GM04503 (cell line): ENCODE measurements at regions not wholly inside any gene's neighbourhood (a gene's known extent, or its start where the extent isn't known, plus 50 kb on each side); places are given as distances from the start of the nearest gene placed in this dataset.
"Not testable (repeated sequence)": the region's sequence is repeated elsewhere in the genome, so short reads cannot be mapped to it uniquely, and the experiment has no call there.

Experiments used
- DNase-seq: peaks from one replicate; pipeline ENCODE4 v3.0.0-alpha.2; 2012; ENCODE audit warnings: low read depth

DNA sequence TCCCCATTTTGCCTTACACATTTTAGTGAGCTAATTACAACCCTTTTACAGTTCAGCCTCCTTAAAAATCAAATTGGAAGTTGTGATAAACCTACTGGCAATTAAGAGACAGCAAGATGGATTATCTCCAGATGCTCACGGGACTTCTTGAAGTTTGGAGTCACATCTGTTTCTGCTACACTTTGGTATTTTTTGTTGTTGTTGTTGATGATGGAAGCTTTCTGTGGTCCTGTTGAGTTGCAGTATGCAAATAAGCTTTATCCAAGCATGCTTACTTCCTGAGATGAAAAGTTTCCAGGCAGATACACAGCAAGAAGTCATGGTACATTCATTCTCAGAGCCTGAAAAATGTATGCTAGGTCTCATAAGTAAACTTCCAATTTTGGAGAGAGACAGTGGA, 670.0 kb upstream of the AMOT start:
- no peak for DNase-seq

- no peak for DNase-seq
Measured at GRCh38 chrX:113492895-113493294, 652.3 kb upstream of the AMOT start.

DNA sequence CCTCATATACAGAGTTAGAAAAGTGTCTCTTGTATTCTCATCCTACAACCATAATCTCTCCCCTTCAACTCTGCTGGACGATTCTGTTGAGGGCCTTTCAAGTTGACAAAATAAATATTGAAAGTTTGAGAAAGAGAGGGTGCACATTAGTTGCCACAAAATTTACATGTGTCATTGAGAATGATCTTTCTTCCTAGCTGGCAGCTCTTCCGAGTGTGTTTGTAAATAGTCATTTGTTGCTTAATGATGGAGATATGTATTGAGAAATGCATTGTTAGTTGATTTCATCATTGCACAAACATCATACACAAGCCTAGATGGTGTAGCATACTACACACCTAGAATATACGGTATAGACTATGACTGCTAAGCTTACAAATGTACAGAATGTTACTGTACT, 632.8 kb upstream of the AMOT start:
- no peak for DNase-seq

GRCh38 chrX:113473015-113473414, 632.4 kb upstream of the AMOT start:
- DNase-seq = peak; percentile 27

- DNase-seq = no peak
Measured at GRCh38 chrX:113470166-113470565, 629.5 kb upstream of the AMOT start.

- DNase-seq = no peak
Measured at GRCh38 chrX:113457719-113458118, 617.1 kb upstream of the AMOT start.

- no peak for DNase-seq
Measured at GRCh38 chrX:113455582-113455981, 615.0 kb upstream of the AMOT start.

- no peak for DNase-seq
Measured at GRCh38 chrX:113429011-113429410, 588.4 kb upstream of the AMOT start.

GRCh38 chrX:113422323-113422722, 581.7 kb upstream of the AMOT start:
- DNase-seq = no peak

DNA sequence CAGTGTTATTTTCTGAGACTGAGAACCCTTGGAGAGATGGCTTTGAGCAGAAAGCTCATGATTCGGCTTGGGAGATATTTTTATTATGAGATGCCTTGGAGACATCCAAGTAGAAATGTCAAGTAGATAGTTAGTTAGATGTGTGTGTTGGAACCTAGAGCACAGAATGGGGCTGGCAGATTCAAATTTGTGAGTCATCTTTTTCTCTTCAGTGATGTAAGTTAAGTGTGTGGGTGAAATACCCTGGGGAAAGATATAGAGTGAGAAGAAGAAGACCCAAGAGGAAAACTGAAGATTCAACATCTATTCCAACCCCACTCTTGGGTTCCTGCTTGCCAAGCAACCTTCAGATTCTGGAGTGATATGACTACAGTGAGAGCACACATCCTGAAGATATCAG, 580.8 kb upstream of the AMOT start:
- DNase-seq = no peak

DNA sequence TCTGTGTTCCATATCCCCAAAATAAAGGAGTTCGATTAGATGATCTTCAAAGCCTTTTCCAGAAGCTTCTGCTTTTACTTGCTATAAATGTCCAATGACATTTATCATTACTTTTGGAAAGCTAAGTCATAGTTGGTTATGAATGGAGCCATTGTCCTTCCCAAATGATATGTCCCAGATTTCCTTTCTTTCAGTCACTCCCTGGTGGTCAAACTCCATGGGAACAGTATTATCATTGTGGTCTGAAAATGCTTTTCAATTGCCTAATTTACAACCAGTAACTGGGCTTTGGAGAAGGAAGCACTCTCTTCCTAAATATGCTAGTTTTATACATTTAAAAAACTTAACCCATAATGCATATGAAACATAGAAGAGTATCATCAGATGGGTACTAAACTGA, 571.5 kb upstream of the AMOT start:
- no peak for DNase-seq

GRCh38 chrX:113408843-113409242, 568.2 kb upstream of the AMOT start:
- DNase-seq = no peak

GRCh38 chrX:113400193-113400704, 559.6 kb upstream of the AMOT start:
- no peak for DNase-seq

DNA sequence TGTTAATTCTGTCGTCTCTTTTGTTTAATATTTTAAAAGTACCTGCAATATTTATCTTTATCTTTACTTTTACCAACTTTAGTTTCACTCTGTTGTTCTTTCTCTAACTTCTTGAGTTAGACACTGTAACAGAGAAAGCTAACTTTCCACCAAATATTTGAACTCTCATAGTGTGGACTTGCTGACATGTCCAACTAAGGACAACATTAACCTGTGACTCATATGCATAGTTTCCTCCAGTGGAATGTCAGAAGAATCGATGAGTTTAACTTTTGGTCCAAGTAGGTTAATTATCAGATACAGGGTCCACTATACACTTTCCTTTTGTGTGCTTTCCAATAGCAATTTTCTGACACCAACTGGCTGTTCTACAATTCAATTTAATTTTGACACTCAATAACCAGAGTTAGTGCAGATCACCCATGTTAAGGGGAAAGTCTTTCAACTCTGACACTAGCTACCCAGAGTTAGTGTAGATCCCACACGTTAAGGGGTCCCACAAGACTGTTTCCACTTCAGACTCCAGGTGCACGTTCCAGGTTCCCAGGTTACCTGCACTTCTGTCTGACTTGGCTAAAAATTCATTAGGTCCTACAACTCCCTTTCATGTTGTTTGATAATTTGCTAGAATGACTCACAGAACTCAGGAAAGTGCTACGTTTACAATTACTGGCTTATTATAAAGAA, 559.0 kb upstream of the AMOT start:
- no peak for DNase-seq

DNA sequence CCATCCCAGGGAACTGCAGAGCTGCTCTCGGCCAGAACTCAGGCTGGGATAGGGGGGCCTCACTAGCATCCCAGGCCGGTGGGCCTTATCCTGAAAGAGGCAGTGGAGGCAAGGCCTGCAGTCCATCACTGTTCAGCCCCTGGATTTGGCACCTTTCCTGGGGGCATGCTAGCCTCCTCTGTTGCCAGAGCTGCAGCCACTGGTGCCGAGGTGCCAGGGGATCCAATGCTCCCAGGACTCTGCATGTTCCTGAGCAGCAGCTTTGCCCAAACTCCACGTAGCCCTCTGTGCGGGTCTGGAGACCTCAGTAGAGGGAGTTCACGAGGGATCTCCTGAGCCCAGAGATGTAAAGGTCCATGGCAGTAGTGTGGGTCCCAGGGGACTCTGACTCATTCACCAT, 551.7 kb upstream of the AMOT start:
- DNase-seq = no peak

- DNase-seq = no peak
Measured at GRCh38 chrX:113391875-113392274, 551.2 kb upstream of the AMOT start.

DNA sequence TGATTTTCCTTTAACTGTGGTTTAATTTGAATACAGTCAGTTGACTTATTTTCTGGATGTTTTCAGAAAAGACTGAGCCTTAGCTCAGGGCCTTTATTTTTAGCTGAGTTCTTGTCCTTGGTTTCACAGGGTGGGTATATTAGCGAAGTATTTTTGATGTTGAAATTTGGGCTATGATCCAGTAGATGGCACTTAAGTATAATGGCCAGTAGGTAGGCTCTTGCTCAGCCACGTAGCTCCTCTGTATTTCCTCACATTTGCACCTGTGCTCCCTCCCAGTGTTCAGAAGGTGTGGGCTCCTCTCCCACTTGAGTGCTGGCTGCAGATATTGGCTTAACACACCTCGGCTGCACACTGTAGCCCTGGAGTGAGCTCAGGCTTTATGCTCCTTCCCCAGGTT, 549.9 kb upstream of the AMOT start:
- DNase-seq = no peak

DNA sequence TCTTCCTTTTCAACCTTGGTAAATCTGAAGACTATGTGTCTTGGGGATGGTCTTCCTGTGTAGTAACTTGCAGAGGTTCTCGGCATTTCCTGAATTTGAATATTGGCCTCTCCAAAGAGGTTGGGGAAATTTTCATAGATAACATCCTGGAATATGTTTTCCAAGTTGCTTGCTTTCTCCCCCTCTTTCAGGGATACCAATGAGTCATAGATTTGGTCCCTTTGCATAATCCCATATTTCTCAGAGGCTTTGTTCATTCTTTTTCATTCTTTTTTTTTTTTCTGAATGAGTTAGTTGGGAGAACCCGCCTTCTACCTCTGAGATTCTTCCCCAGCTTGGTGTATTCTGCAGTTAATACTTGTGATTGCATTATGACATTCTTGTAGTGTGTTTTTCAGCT, 549.2 kb upstream of the AMOT start:
- DNase-seq = no peak

DNA sequence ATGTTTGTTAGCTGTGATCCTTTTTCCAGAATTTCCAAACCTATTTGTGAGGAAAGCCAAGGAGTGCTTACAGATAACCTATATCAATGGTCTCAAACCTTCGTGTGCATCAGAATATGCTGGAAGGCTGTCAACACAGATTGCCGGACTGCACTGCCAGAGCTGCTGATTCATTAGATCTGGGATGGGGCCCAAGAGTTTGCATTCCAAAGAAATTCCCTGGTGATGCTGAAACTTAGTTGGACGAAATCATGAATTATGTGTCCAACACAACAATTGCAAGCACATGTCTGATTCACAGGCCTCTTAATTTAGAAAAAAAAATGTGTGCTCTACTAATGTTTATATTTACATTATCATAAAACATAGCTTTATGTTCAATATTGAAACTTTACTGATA, 544.0 kb upstream of the AMOT start:
- peak; percentile 70 for DNase-seq

DNA sequence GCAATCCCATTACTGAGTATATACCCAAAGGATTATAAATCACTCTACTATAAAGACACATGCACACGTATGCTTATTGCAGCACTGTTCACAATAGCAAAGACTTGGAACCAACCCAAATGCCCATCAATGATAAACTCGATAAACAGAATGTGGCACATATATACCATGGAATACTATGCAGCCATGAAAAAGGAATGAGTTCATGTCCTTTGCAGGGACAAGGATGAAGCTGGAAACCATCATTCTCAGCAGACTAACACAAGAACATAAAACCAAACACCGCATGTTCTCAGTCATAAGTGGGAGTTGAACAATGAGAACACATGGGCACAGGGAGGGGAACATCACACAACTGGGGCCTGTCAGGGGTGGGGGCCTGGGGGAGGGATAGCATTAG, 532.8 kb upstream of the AMOT start:
- not testable (repeated sequence) for DNase-seq

DNA sequence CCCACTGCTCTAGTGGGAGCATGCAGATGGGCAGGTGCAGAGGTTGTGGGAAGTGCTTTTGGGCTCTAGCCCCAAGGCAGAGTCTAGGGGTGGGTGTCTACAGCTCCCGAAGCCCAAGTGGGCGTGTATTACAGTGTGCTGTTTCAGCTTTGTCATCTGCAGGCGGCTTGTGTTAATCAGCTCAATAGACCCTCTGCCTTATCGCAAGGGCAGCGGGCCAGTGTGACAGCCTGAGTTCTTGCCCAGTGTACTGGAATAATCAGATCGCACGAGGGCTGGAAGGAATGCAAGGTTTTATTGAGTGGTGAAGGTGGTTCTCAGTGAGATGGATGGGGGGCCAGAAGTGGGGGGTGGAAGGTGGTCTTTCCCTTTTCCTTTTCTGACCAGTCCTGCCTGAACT, 529.4 kb upstream of the AMOT start:
- DNase-seq = no peak

DNA sequence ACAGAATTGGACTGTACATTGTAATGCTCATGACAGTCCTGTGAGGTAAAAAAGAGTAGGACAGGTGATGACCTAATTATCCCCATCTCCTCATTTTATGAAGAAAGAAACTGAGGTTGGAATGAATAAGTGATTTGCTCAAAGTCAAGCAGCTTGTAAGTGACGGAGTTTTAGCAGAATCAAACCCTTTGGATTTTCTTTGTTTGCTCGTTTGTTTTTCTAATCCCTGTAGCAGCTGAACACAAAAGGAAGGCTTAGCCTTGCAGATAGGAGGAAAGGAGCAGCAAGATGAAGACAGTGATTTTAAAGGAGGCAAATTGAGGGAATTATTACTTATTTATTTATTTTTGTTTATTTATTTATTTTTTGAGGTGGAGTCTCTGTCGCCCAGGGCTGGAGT, 528.4 kb upstream of the AMOT start:
- DNase-seq = no peak

DNA sequence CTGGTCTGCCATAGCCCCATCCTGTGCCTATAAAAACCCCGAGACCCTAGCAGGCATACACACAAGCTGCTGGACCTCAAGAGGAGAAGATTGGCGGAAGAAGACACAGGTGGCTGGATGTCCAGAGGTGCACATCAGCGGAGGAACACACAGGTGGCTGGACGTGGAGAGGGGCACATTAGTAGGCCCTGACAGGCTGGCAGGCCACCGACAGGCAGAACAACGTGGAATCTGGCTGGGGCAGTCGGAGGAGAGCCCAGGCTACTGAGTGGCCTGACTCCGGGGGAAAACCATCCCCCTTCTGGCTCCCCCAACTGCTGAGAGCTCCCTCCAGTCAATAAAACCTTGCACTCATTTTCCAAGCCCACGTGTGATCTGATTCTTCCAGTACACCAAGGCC, 512.5 kb upstream of the AMOT start:
- no peak for DNase-seq

GRCh38 chrX:113330416-113330815, 489.8 kb upstream of the AMOT start:
- DNase-seq = peak; percentile 10

GRCh38 chrX:113315927-113316326, 475.3 kb upstream of the AMOT start:
- DNase-seq = no peak
